NCI-H2107 (cell line): ENCODE measurements at regions not wholly inside any gene's neighbourhood (a gene's known extent, or its start where the extent isn't known, plus 50 kb on each side); places are given as distances from the start of the nearest gene placed in this dataset.
"Not testable (repeated sequence)": the region's sequence is repeated elsewhere in the genome, so short reads cannot be mapped to it uniquely, and the experiment has no call there.

Experiments used
- DNase-seq: peaks from one replicate; lab custom pipeline; 2025; lab: John Stamatoyannopoulos, UW

- peak; percentile 62 for DNase-seq
Measured at GRCh38 chr21:39082656-39083376, 100.4 kb downstream of the PSMG1 start.

- DNase-seq = no peak
Measured at GRCh38 chr21:39080366-39080765, 102.9 kb downstream of the PSMG1 start.

GRCh38 chr21:39079617-39080016, 103.6 kb downstream of the PSMG1 start:
- DNase-seq = no peak

- no peak for DNase-seq
Measured at GRCh38 chr21:39078322-39079065, 104.8 kb downstream of the PSMG1 start.

GRCh38 chr21:39077876-39078275, 105.4 kb downstream of the PSMG1 start:
- DNase-seq = no peak

DNA sequence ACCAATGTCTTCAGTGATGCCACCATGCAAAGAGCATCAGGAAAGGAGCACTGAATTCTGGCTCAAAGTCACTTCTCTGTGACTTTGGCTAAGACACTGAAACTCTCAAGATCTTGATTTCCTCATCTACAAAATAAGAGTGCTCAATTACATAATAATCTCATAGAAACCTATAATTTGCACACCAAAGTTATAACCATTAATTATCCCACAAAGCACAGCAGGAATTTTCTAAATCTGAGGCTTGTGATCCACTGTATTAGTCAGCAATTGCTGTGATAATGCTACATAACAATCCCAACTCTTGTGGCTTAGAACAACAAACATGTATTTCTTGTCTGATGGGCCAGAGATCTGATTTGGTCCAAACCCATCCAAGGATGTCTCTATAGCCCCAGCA, 108.7 kb downstream of the PSMG1 start:
- DNase-seq = no peak

DNA sequence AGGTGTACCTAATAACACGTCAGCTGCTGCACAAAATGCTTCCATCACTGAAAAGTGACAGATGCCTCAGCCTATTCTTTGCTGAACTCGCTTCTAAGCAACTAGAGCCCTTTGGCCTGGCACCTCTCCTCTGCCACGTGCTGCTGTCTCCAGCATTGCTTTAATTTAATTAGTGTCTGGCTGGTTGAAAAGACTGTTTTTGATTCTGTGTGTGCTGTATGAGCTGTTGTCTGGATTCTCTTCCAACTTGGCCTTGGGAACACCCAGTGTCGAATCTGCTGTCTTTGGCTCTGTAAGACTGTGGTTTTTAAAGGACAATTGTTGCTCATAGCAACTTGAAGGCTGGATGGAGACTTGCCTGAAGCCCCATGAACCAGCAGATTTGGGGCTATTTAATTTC, 109.5 kb downstream of the PSMG1 start:
- no peak for DNase-seq

DNA sequence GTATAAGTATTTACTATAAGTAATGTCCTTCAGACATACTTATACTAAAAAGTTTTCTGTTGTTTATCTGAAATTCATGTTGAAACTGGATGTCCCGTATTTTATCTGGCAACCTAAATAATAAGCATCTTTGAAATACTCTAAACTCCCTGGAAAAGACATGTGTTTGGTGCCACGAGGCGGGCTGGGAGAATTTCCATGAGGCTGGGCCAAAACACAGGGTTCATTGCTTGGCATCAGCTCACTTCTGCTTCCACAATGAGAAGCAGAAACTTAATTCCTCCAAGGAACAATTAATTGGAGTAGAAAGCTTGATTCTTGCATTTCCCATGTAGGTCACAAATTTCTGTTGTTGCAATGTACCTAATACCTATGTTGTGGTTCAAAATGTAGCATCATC, 110.2 kb downstream of the PSMG1 start:
- DNase-seq = no peak

DNA sequence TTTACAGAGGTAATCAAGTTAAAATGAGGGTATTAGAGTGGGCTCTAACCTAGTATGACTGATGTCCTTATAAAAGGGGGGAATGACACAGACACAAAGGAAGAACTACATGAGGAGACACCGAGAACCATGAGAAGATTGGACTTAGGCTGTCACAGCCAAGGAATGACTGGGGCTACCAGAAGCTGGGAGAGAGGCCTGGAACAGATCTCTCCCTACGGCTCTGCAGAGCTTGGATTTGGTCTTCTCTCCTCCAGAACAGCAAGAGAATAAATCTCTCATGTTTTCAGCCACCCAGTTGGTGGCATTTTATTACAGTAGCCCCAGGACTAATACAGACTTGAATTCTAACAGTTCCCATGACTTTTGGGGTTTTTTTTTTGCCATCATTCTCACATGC, 110.8 kb downstream of the PSMG1 start:
- DNase-seq = no peak

- no peak for DNase-seq
Measured at GRCh38 chr21:39071623-39072214, 111.5 kb downstream of the PSMG1 start.

- DNase-seq = not testable (repeated sequence)
Measured at GRCh38 chr21:39069856-39070255, 113.4 kb downstream of the PSMG1 start.

DNA sequence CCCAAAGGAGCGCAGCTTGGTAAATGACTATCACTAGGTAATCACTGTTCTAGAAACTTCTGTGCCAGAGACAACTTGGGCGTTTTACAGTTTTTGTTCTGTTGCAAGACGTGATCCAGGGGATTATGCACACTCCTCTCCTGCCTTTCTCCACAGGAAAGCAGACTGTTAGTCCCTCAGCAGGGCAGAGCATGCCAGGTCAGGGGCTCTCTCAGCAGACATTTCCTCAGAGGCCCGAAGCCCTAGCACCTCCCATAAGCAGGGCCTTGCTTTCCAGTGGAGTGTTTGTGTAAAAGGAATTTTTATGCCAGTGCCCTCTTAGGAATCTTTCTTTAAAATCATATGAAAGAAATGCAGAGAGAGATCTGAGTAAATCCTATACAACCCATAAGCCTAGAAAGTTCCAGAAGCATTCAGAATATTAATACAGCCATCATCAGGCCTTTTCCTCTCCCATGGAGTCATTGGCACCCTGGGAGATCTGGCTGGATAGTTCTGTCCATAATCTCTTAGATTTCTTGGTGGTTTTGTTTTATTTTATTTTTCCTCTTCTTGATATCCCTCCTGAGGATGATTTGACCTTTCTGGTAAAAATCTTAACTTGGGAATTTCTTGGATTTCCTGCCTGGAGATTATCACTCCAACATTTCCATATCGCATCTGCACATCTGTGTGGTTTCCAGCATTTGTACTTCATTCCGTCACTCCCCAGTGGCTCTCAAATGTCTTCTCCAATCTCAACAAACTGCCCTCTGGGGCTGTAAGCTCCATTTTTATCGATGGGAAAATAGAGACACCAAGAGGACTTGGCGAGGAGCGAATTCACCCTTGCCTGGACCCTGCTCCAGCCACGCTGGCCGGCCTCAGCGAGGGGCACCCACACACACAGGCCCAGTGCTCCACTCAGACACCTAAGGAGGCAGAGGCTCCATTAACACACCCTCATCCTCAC, 116.1 kb downstream of the PSMG1 start:
- DNase-seq = no peak

GRCh38 chr21:39065917-39066316, 117.3 kb downstream of the PSMG1 start:
- no peak for DNase-seq

DNA sequence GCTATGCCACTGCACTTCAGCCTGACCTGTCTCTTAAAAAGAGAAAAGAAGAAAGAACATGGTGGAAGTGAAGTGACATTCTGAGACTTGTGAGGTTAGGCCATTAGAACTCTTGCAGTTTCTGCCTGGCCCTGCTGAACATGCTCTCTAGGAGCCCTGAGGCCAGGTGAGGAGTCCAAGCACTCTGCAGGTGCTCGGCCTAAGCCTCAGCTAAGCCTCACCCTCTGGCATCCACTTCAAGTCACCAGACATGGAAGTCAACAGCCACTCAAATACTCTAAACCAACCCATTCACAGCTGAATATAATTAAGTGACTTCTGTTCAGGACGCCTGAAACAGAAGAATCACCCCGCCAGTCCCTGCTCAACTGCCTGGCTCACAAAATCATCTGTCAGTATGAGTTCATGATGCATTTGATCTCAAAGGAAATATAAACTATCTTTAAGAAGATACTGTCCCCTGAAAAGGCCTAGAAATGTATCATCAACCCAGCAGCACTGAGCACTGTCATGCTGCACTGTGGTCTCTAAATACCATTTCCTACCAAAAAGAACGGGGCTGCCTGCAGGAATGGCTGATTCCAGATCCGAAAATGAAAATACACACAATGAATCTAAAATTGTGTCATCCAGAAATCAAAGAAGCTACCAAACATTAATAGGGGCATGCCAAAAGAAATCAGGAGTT, 118.8 kb downstream of the PSMG1 start:
- no peak for DNase-seq

DNA sequence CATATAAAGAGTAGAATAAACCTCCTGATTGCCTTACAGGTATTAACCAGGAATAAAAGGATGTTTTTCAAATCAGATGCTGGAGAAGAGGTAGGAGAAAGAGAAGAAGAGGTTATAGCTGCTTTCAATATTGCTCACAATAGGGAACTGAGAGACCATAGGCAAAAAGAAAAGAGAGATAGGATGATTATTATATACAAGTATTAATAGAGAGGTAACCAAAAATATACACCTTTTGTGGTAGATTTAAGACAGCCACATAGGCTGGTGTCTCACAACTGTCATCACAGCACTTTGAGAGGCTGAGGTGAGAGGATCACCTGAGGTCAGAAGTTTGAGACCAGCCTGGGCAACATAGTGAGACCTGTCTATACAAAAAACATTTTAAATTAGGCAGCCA, 119.7 kb downstream of the PSMG1 start:
- DNase-seq = no peak

DNA sequence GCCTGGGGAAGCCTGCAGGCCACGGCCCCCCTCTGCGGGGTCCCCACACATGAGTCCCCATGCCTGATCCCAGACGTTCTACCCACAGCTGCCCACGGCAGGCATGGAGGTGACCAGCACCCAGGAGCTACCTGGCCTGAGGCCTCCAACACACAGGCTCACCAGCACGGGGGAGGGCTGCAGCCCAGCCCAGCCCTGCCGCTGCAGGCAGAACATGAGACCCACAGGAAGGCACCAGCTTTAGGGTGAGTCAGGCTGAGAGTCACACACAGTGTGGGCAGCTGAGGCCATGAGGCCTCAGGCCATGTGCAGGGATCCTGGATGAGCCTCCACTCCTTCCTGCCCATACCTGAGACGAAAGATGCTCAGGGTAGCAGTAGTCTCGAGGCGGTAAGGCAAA, 121.1 kb downstream of the PSMG1 start:
- DNase-seq = no peak

GRCh38 chr21:39061766-39062165, 121.5 kb downstream of the PSMG1 start:
- no peak for DNase-seq

GRCh38 chr21:39060485-39061083, 122.7 kb downstream of the PSMG1 start:
- DNase-seq = no peak

GRCh38 chr21:39057121-39057520, 126.1 kb downstream of the PSMG1 start:
- DNase-seq = peak; percentile 52

GRCh38 chr21:39056636-39057035, 126.6 kb downstream of the PSMG1 start:
- no peak for DNase-seq

- DNase-seq = no peak
Measured at GRCh38 chr21:39055167-39055767, 128.0 kb downstream of the PSMG1 start.
